SU-DHL-6 (cell line): ENCODE measurements at regions not wholly inside any gene's neighbourhood (a gene's known extent, or its start where the extent isn't known, plus 50 kb on each side); places are given as distances from the start of the nearest gene placed in this dataset.

ENCODE experiments used
- H2AFZ ChIP-seq: fragments of 200-600 bp; sonication (generic); 2 replicates; pipeline ENCODE4 v1.6.1; 2014; ENCODE audit warnings: low read depth, mild to moderate bottlenecking, moderate library complexity, mixed read lengths, antibody characterized with exemption, low read length; ENCODE audit not compliant: severe bottlenecking
- H3F3A ChIP-seq: fragments of 200-600 bp; shearing (Covaris generic); 2 replicates; pipeline ENCODE4 v1.6.0; 2016; ENCODE audit warnings: antibody characterized with exemption, mild to moderate bottlenecking; ENCODE audit not compliant: insufficient read depth
- H3K27ac ChIP-seq: fragments of 200-600 bp; sonication (generic); 2 replicates; pipeline ENCODE4 v1.5.1; 2016; ENCODE audit warnings: low read depth, mild to moderate bottlenecking, low read length, moderate library complexity, mixed read lengths
- H3K27me3 ChIP-seq: fragments of 200-600 bp; sonication (generic), shearing (Covaris generic); 2 replicates; pipeline ENCODE4 v1.6.0; 2014; ENCODE audit warnings: mild to moderate bottlenecking, low read length
- H3K36me3 ChIP-seq: fragments of 200-600 bp; sonication (generic); 2 replicates; pipeline ENCODE4 v1.6.1; 2014; ENCODE audit warnings: mild to moderate bottlenecking, low read length, mixed read lengths
- H3K4me2 ChIP-seq: fragments of 300-600, 200-600 bp; shearing (Covaris generic), sonication (generic); 2 replicates; pipeline ENCODE4 v1.6.0; 2014; ENCODE audit warnings: low read length, low read depth, mild to moderate bottlenecking; ENCODE audit not compliant: poor library complexity, severe bottlenecking
- H3K4me3 ChIP-seq: fragments of 200-600 bp; sonication (generic); 2 replicates; pipeline ENCODE4 v1.5.1; 2014; ENCODE audit warnings: antibody characterized with exemption, low read length, mild to moderate bottlenecking, mixed read lengths; ENCODE audit not compliant: insufficient read depth, poor library complexity, severe bottlenecking
- H3K79me2 ChIP-seq: fragments of 200-600 bp; sonication (generic); 2 replicates; pipeline ENCODE4 v1.6.1; 2014; ENCODE audit warnings: mild to moderate bottlenecking, low read length, moderate library complexity; ENCODE audit not compliant: insufficient read depth
- H3K9ac ChIP-seq: fragments of 200-600 bp; sonication (generic); 2 replicates; pipeline ENCODE4 v1.7.0; 2014; ENCODE audit warnings: mild to moderate bottlenecking, low read length
- H3K9me2 ChIP-seq: fragments of 200-600 bp; sonication (generic); replicated peaks from 2 replicates; pipeline ENCODE4 v1.6.1; 2014; ENCODE audit warnings: low read length; ENCODE audit not compliant: insufficient read depth
- H3K9me3 ChIP-seq: fragments of 200-600 bp; sonication (generic); 2 replicates; pipeline ENCODE4 v1.6.1; 2014; ENCODE audit warnings: low read length, mixed read lengths; ENCODE audit not compliant: insufficient read depth
- H4K20me1 ChIP-seq: fragments of 200-600 bp; sonication (generic); 2 replicates; pipeline ENCODE4 v1.6.1; 2014; ENCODE audit warnings: low read depth, mild to moderate bottlenecking, antibody characterized with exemption, low read length, moderate library complexity, mixed read lengths
- CTCF ChIP-seq: fragments of 200-600 bp; sonication (generic); IDR thresholded peaks from one replicate; pipeline ENCODE4 v1.5.1; 2017; ENCODE audit warnings: antibody characterized with exemption, mild to moderate bottlenecking, low read length, moderate library complexity; ENCODE audit not compliant: insufficient read depth, poor library complexity, severe bottlenecking
- EZH2phosphoT487 ChIP-seq: fragments of 200-600 bp; sonication (generic), shearing (Covaris generic); conservative IDR thresholded peaks from 2 replicates; pipeline ENCODE4 v1.6.1; 2018; ENCODE audit warnings: mild to moderate bottlenecking, antibody characterized with exemption, low read length, moderate library complexity, mixed read lengths

GRCh38 chr2:15771124-15771523 is 169.2 kb upstream of the MYCN start:
- Histone ChIP-seq H3K9me3 (no peaks in the 10 kb centered on the region), H3K79me2 (no peaks in the 10 kb centered on the region), H3K9ac (no peak overlapping the region), H3K4me3 (no peak overlapping the region), H3K4me2 (no peak overlapping the region), H3K9me2 (no peaks in the 10 kb centered on the region), H3K27me3 (no peaks in the 10 kb centered on the region), H3K36me3 (no peaks in the 10 kb centered on the region), H4K20me1 (no peaks in the 10 kb centered on the region), H3K27ac (no peak overlapping the region), H2AFZ (no peak overlapping the region), H3F3A (no peaks in the 10 kb centered on the region)
- TF ChIP-seq CTCF (no peak), EZH2phosphoT487 (no peak)

- Histone ChIP-seq H3K27me3 (no peaks in the 10 kb centered on the region), H3K9ac (no peak overlapping the region), H3K9me2 (no peaks in the 10 kb centered on the region), H4K20me1 (no peaks in the 10 kb centered on the region), H3K36me3 (no peaks in the 10 kb centered on the region), H3K27ac (no peak overlapping the region), H2AFZ (no peak overlapping the region), H3F3A (no peaks in the 10 kb centered on the region), H3K4me3 (no peak overlapping the region), H3K9me3 (no peaks in the 10 kb centered on the region), H3K79me2 (no peaks in the 10 kb centered on the region), H3K4me2 (no peak overlapping the region)
- TF ChIP-seq CTCF, result no peak
- TF ChIP-seq EZH2phosphoT487, result no peak
Observed at GRCh38 chr2:15772086-15772595, 168.2 kb upstream of the MYCN start.

GRCh38 chr2:15772681-15773080 is 167.7 kb upstream of the MYCN start:
- H3K9ac ChIP-seq, result no peak overlapping the region

More at GRCh38 chr2:15772681-15773080, 167.7 kb upstream of the MYCN start:
- Histone ChIP-seq H2AFZ (no peak overlapping the region), H3F3A (no peaks in the 10 kb centered on the region), H3K27me3 (no peaks in the 10 kb centered on the region), H3K36me3 (no peaks in the 10 kb centered on the region), H3K4me3 (no peak overlapping the region), H3K4me2 (no peak overlapping the region), H3K79me2 (no peaks in the 10 kb centered on the region), H4K20me1 (no peaks in the 10 kb centered on the region), H3K27ac (no peak overlapping the region), H3K9me3 (no peaks in the 10 kb centered on the region), H3K9me2 (no peaks in the 10 kb centered on the region)
- no peak for TF ChIP-seq EZH2phosphoT487
- no peak for TF ChIP-seq CTCF
